HCT116 (cell line): ENCODE measurements at regions not wholly inside any gene's neighbourhood (a gene's known extent, or its start where the extent isn't known, plus 50 kb on each side); places are given as distances from the start of the nearest gene placed in this dataset.

Experiments used
- ATAC-seq: fragments of 200-7000 bp; cut with Tn5 transposase; 2 replicates; pipeline ENCODE4 v1.9.1; 2020; ENCODE audit warnings: mild to moderate bottlenecking, moderate library complexity
- BruUV-seq: library from RNA; stranded (reverse); fragments of 400-500 nt; replicated peaks from 2 replicates; lab custom pipeline; 2021; lab: Mats Ljungman, UMichigan
- CTCF ChIA-PET: fragments of 300-600 bp; sonication (Branson Sonifier 250); formaldehyde crosslinking; loops from one replicate; lab custom pipeline; 2021; ENCODE audit warnings: antibody characterized with exemption; lab: Charles Lee
- POLR2A ChIA-PET: fragments of 300-600, 350-600 bp; sonication (Branson Sonifier 250); formaldehyde crosslinking; loops from one replicate; lab custom pipeline; 2021; ENCODE audit warnings: antibody characterized with exemption; lab: Charles Lee
- RAD21 ChIA-PET, 2 experiments: fragments of 300-600 bp; sonication (Branson Sonifier 250); formaldehyde crosslinking; loops; one replicate each; lab custom pipeline; 2023; ENCODE audit warnings: low total read pairs in 2 of 2; ENCODE audit not compliant: uncharacterized antibody in 2 of 2, unreplicated experiment in 2 of 2, low non-redundant PET in 1 of 2; lab: Charles Lee
- DNase-seq: peaks from one replicate; pipeline ENCODE4 v3.0.0-alpha.2; 2010; ENCODE audit warnings: low read depth, low spot score
- H2AFZ ChIP-seq: fragments of 200-600 bp; shearing (Covaris generic), sonication (generic); 2 replicates; pipeline ENCODE4 v1.6.1; 2017; ENCODE audit warnings: low read depth, mixed run types, mixed read lengths, antibody characterized with exemption, low read length; ENCODE audit not compliant: poor library complexity, severe bottlenecking
- H3K27ac ChIP-seq: 2 replicates; pipeline ENCODE4 v1.5.1; 2012; ENCODE audit warnings: low read depth, low read length
- H3K27me3 ChIP-seq: fragments of 200-600 bp; sonication (generic); 2 replicates; pipeline ENCODE4 v1.6.1; 2016; ENCODE audit warnings: mixed run types, low read length, mixed read lengths; ENCODE audit not compliant: insufficient read depth
- H3K36me3 ChIP-seq, 2 experiments: fragments of 200-500 bp in 1 of 2; fragments of 200-600 bp in 1 of 2; sonication (Bioruptor generic) in 1 of 2; sonication (generic) in 1 of 2; 2 replicates each; pipeline versions ENCODE4 v1.5.1 to v1.6.1; 2014 to 2016; ENCODE audit warnings: low read length in 2 of 2, inconsistent platforms in 1 of 2, mixed read lengths in 1 of 2, mixed run types in 1 of 2; ENCODE audit not compliant: insufficient read depth in 2 of 2, control insufficient read depth in 1 of 2
- H3K4me1 ChIP-seq, 2 experiments: fragments of 200-600 bp in 1 of 2; sonication (generic) in 1 of 2; 2 replicates each; pipeline versions ENCODE4 v1.5.1 to v1.6.1; 2012 to 2017; ENCODE audit warnings: low read length in 2 of 2, inconsistent platforms in 1 of 2, mild to moderate bottlenecking in 1 of 2, mixed read lengths in 1 of 2, mixed run types in 1 of 2, moderate library complexity in 1 of 2; ENCODE audit not compliant: insufficient read depth in 2 of 2, control insufficient read depth in 1 of 2
- H3K4me2 ChIP-seq: fragments of 200-600 bp; sonication (generic); 2 replicates; pipeline ENCODE4 v1.6.1; 2017; ENCODE audit warnings: mixed run types, low read length, mixed read lengths
- H3K4me3 ChIP-seq, 2 experiments: fragments of 200-600 bp in 1 of 2; sonication (generic) in 1 of 2; replicated peaks in 1 of 2; 2 replicates each; pipeline ENCODE4 v1.5.1; 2011 to 2016; ENCODE audit warnings: low read length in 2 of 2, control low read depth in 1 of 2, low read depth in 1 of 2, mild to moderate bottlenecking in 1 of 2, mixed read lengths in 1 of 2, mixed run types in 1 of 2
- H3K79me2 ChIP-seq: fragments of 200-600 bp; sonication (generic); 2 replicates; pipeline ENCODE4 v1.6.1; 2017; ENCODE audit warnings: mild to moderate bottlenecking, mixed run types, low read length, moderate library complexity, mixed read lengths; ENCODE audit not compliant: insufficient read depth
- H3K9ac ChIP-seq: fragments of 200-600 bp; sonication (generic); 2 replicates; pipeline ENCODE4 v1.6.1; 2016; ENCODE audit warnings: low read length, mixed read lengths
- H3K9me2 ChIP-seq: fragments of 200-600 bp; sonication (generic), shearing (Covaris generic); 2 replicates; pipeline ENCODE4 v1.6.1; 2017; ENCODE audit warnings: mixed run types, mild to moderate bottlenecking, moderate library complexity; ENCODE audit not compliant: insufficient read depth
- H3K9me3 ChIP-seq, 2 experiments: fragments of 200-500 bp in 1 of 2; fragments of 200-600 bp in 1 of 2; sonication (Bioruptor generic) in 1 of 2; sonication (generic) in 1 of 2; 2 replicates each; pipeline ENCODE4 v1.6.1; 2014 to 2017; ENCODE audit warnings: low read length in 2 of 2, mixed read lengths in 2 of 2, inconsistent platforms in 1 of 2, low read depth in 1 of 2, mild to moderate bottlenecking in 1 of 2, mixed run types in 1 of 2, moderate library complexity in 1 of 2; ENCODE audit not compliant: control insufficient read depth in 1 of 2, insufficient read depth in 1 of 2
- H4K20me1 ChIP-seq: fragments of 200-600 bp; sonication (generic), shearing (Covaris generic); 2 replicates; pipeline ENCODE4 v1.6.1; 2017; ENCODE audit warnings: mixed run types, mild to moderate bottlenecking, moderate library complexity; ENCODE audit not compliant: insufficient read depth
- CBX3 ChIP-seq: IDR thresholded peaks from 2 replicates; pipeline ENCODE4 v1.6.1; 2012; ENCODE audit warnings: low read depth
- EZH2 ChIP-seq: fragments of 200-600 bp; sonication (generic); IDR thresholded peaks from 2 replicates; pipeline ENCODE4 v1.6.1; 2017; ENCODE audit warnings: antibody characterized with exemption, mixed run types
- JUND ChIP-seq: IDR thresholded peaks from 2 replicates; pipeline ENCODE4 v1.6.1; 2012
- POLR2AphosphoS5 ChIP-seq: IDR thresholded peaks from 2 replicates; pipeline ENCODE4 v1.6.1; 2011; ENCODE audit warnings: mild to moderate bottlenecking, low read depth, low read length, moderate library complexity
- SIN3A ChIP-seq: IDR thresholded peaks from 2 replicates; pipeline ENCODE4 v1.6.1; 2012; ENCODE audit warnings: low read depth
- ZFX ChIP-seq: fragments of 450-650 bp; IDR thresholded peaks from 2 replicates; pipeline ENCODE4 v1.6.1; 2017
- intact Hi-C: fragments of 100-400 bp; cut with micrococcal nuclease; formaldehyde crosslinking; loops from 2 replicates; pipeline ENCODE4 v1.10.0; 2022
- TF ChIP-seq, protein P1 (sequence below): IDR thresholded peaks from 2 replicates; pipeline ENCODE4 v1.6.1; 2012
- TF ChIP-seq, protein P2 (sequence below): IDR thresholded peaks from 2 replicates; pipeline ENCODE4 v1.6.1; 2011; ENCODE audit warnings: mild to moderate bottlenecking, low read length, moderate library complexity; ENCODE audit not compliant: insufficient replicate concordance; ENCODE audit errors: extremely low read depth
- TF ChIP-seq, protein P3 (sequence below): IDR thresholded peaks from 2 replicates; pipeline ENCODE4 v1.6.1; 2012; ENCODE audit warnings: low read depth

DNA sequence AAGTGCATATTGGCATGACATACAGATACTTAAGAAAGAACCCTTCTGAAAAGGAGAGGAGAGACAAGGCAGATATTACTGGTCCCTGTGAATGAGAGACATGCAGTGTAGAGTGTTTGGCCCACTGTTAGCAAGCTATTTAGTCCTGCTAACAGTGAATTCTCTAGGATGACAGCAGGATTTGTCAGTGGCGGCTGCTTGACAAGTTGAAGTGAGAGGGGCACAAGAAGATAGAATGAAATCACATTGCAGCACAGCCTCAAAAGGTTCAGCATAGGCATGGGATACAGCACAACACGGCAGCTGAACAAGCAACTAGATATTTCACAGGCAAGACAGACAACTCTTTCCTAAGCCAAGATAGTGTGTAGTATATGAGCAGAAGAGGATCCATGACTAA is 407.9 kb downstream of the PLA2G4A start:
- no peaks in the 10 kb centered on the region for H4K20me1 ChIP-seq
- ChIA-PET CTCF (no interaction called here), POLR2A (no interaction called here), RAD21 (no interaction called here)
- DNase-seq (no peak), ATAC-seq (no peak)
- H3K9me2 ChIP-seq = no peaks in the 10 kb centered on the region; the same call in 1 of the 2 replicates
- no peak overlapping the region for H3K4me3 ChIP-seq
- TF ChIP-seq, protein P1, sequence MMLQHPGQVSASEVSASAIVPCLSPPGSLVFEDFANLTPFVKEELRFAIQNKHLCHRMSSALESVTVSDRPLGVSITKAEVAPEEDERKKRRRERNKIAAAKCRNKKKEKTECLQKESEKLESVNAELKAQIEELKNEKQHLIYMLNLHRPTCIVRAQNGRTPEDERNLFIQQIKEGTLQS = no peak
- no peak for TF ChIP-seq SIN3A
- TF ChIP-seq EZH2 = no peak
- no peak for TF ChIP-seq POLR2AphosphoS5
- TF ChIP-seq CBX3 = no peak
- TF ChIP-seq, protein P2, sequence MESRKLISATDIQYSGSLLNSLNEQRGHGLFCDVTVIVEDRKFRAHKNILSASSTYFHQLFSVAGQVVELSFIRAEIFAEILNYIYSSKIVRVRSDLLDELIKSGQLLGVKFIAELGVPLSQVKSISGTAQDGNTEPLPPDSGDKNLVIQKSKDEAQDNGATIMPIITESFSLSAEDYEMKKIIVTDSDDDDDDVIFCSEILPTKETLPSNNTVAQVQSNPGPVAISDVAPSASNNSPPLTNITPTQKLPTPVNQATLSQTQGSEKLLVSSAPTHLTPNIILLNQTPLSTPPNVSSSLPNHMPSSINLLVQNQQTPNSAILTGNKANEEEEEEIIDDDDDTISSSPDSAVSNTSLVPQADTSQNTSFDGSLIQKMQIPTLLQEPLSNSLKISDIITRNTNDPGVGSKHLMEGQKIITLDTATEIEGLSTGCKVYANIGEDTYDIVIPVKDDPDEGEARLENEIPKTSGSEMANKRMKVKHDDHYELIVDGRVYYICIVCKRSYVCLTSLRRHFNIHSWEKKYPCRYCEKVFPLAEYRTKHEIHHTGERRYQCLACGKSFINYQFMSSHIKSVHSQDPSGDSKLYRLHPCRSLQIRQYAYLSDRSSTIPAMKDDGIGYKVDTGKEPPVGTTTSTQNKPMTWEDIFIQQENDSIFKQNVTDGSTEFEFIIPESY = no peak
- no peak for TF ChIP-seq JUND
- TF ChIP-seq, protein P3, sequence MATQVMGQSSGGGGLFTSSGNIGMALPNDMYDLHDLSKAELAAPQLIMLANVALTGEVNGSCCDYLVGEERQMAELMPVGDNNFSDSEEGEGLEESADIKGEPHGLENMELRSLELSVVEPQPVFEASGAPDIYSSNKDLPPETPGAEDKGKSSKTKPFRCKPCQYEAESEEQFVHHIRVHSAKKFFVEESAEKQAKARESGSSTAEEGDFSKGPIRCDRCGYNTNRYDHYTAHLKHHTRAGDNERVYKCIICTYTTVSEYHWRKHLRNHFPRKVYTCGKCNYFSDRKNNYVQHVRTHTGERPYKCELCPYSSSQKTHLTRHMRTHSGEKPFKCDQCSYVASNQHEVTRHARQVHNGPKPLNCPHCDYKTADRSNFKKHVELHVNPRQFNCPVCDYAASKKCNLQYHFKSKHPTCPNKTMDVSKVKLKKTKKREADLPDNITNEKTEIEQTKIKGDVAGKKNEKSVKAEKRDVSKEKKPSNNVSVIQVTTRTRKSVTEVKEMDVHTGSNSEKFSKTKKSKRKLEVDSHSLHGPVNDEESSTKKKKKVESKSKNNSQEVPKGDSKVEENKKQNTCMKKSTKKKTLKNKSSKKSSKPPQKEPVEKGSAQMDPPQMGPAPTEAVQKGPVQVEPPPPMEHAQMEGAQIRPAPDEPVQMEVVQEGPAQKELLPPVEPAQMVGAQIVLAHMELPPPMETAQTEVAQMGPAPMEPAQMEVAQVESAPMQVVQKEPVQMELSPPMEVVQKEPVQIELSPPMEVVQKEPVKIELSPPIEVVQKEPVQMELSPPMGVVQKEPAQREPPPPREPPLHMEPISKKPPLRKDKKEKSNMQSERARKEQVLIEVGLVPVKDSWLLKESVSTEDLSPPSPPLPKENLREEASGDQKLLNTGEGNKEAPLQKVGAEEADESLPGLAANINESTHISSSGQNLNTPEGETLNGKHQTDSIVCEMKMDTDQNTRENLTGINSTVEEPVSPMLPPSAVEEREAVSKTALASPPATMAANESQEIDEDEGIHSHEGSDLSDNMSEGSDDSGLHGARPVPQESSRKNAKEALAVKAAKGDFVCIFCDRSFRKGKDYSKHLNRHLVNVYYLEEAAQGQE = no peak
- TF ChIP-seq ZFX = no peak
- no peak overlapping the region for H3K27ac ChIP-seq
- H3K9ac ChIP-seq = no peak overlapping the region
- H3K79me2 ChIP-seq = no peaks in the 10 kb centered on the region
- no TSS peak for BruUV-seq
- no peaks in the 10 kb centered on the region for H3K27me3 ChIP-seq
- H3K4me1 ChIP-seq = no peaks in the 10 kb centered on the region
- no peaks in the 10 kb centered on the region for H3K9me3 ChIP-seq
- no peaks in the 10 kb centered on the region for H3K36me3 ChIP-seq
- H2AFZ ChIP-seq = no peak overlapping the region
- no peak overlapping the region for H3K4me2 ChIP-seq
- intact Hi-C loops = no loop called here
